SK-N-SH treated with all-trans-retinoic acid at 6 μM for 48 hours (cell line): ENCODE measurements at regions not wholly inside any gene's neighbourhood (a gene's known extent, or its start where the extent isn't known, plus 50 kb on each side); places are given as distances from the start of the nearest gene placed in this dataset.
"Not testable (repeated sequence)": the region's sequence is repeated elsewhere in the genome, so short reads cannot be mapped to it uniquely, and the experiment has no call there.

ENCODE experiments used
- ARNTL ChIP-seq: fragments of 450-650 bp; formaldehyde crosslinking; IDR thresholded peaks from 2 replicates; pipeline ENCODE4 v1.5.0; 2020; ENCODE audit warnings: low read depth, mild to moderate bottlenecking, moderate library complexity, borderline replicate concordance
- CSDC2 ChIP-seq: fragments of 250-450 bp; sonication (Bioruptor Pico); IDR thresholded peaks from 2 replicates; pipeline ENCODE4 v1.5.0; 2020; ENCODE audit warnings: mild to moderate bottlenecking, moderate library complexity
- TOX ChIP-seq: fragments of 250-450 bp; sonication (Bioruptor Pico); IDR thresholded peaks from 2 replicates; pipeline ENCODE4 v1.8.0; 2021; ENCODE audit warnings: mild to moderate bottlenecking, moderate library complexity, borderline replicate concordance
- ZC3H10 ChIP-seq: fragments of 250-450 bp; sonication (Bioruptor Pico); IDR thresholded peaks from 2 replicates; pipeline ENCODE4 v1.5.1; 2021; ENCODE audit warnings: mild to moderate bottlenecking, moderate library complexity
- ZFP3 ChIP-seq: fragments of 250-450 bp; sonication (Bioruptor Pico); IDR thresholded peaks from 2 replicates; pipeline ENCODE4 v1.5.0; 2020; ENCODE audit warnings: mild to moderate bottlenecking, moderate library complexity
- ZFP30 ChIP-seq: fragments of 450-650 bp; formaldehyde crosslinking; IDR thresholded peaks from 2 replicates; pipeline ENCODE4 v1.5.0; 2022; ENCODE audit warnings: mild to moderate bottlenecking, moderate library complexity
- TF ChIP-seq, protein P1 (sequence below): fragments of 250-450 bp; sonication (Bioruptor Pico); IDR thresholded peaks from 2 replicates; pipeline ENCODE4 v1.5.1; 2020; ENCODE audit warnings: low read depth, mild to moderate bottlenecking, moderate library complexity

- TF ChIP-seq, protein P1, sequence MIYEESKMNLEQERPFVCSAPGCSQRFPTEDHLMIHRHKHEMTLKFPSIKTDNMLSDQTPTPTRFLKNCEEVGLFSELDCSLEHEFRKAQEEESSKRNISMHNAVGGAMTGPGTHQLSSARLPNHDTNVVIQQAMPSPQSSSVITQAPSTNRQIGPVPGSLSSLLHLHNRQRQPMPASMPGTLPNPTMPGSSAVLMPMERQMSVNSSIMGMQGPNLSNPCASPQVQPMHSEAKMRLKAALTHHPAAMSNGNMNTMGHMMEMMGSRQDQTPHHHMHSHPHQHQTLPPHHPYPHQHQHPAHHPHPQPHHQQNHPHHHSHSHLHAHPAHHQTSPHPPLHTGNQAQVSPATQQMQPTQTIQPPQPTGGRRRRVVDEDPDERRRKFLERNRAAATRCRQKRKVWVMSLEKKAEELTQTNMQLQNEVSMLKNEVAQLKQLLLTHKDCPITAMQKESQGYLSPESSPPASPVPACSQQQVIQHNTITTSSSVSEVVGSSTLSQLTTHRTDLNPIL (CRISPR knock-in tag): not testable (repeated sequence)
- TF ChIP-seq ZC3H10; ZFP3 (CRISPR knock-in tag); ARNTL (CRISPR knock-in tag); CSDC2 (CRISPR knock-in tag); TOX (CRISPR knock-in tag); ZFP30: not testable (repeated sequence)
Observed at GRCh38 chr21:32823296-32823695, 51.7 kb upstream of the PAXBP1 start.
